PC-9 (cell line): ENCODE measurements at regions not wholly inside any gene's neighbourhood (a gene's known extent, or its start where the extent isn't known, plus 50 kb on each side); places are given as distances from the start of the nearest gene placed in this dataset.
A peak's percentile ranks its signal among the peaks of the same experiment; 100 is the strongest.
"Not testable (repeated sequence)": the region's sequence is repeated elsewhere in the genome, so short reads cannot be mapped to it uniquely, and the experiment has no call there.

ENCODE experiments used
- BruUV-seq: library from RNA; stranded (reverse); fragments of 400-500 nt; replicated peaks from 2 replicates; lab custom pipeline; 2021; lab: Mats Ljungman, UMichigan
- CTCF ChIA-PET: fragments of 300-600 bp; sonication (Branson Sonifier 250); formaldehyde crosslinking; loops from one replicate; lab custom pipeline; 2022; ENCODE audit warnings: antibody characterized with exemption; lab: Charles Lee
- POLR2A ChIA-PET: fragments of 300-600 bp; sonication (Branson Sonifier 250); formaldehyde crosslinking; loops from one replicate; lab custom pipeline; 2022; ENCODE audit warnings: antibody characterized with exemption; ENCODE audit not compliant: unreplicated experiment; lab: Charles Lee
- DNase-seq, 2 experiments: peaks; one replicate each; pipeline versions ENCODE4 v3.0.0 to v3.0.0-alpha.2; 2015 to 2022; ENCODE audit warnings: mixed read lengths in 1 of 2
- H2AFZ ChIP-seq: fragments of 200-600 bp; sonication (generic); 2 replicates; pipeline ENCODE4 v1.8.1; 2017; ENCODE audit warnings: antibody characterized with exemption
- H3F3A ChIP-seq: fragments of 200-600 bp; sonication (generic); 2 replicates; pipeline ENCODE4 v1.8.1; 2017; ENCODE audit warnings: antibody characterized with exemption, mild to moderate bottlenecking, low read depth; ENCODE audit not compliant: insufficient read depth
- H3K27ac ChIP-seq: fragments of 200-600 bp; sonication (generic); 2 replicates; pipeline ENCODE4 v1.6.1; 2016; ENCODE audit warnings: mixed run types
- H3K27me3 ChIP-seq: fragments of 200-600 bp; sonication (generic); 2 replicates; pipeline ENCODE4 v1.6.1; 2016; ENCODE audit warnings: low read depth, mixed run types; ENCODE audit not compliant: insufficient read depth
- H3K36me3 ChIP-seq: fragments of 200-600 bp; sonication (generic); 2 replicates; pipeline ENCODE4 v1.6.1; 2016; ENCODE audit warnings: low read depth, mixed run types
- H3K4me1 ChIP-seq: fragments of 200-600 bp; sonication (generic); replicated peaks from 2 replicates; pipeline ENCODE4 v1.6.1; 2016; ENCODE audit warnings: mixed run types; ENCODE audit not compliant: insufficient read depth
- H3K4me2 ChIP-seq: fragments of 200-600 bp; sonication (generic); 2 replicates; pipeline ENCODE4 v1.6.1; 2017; ENCODE audit warnings: mixed run types
- H3K4me3 ChIP-seq: fragments of 200-600 bp; sonication (generic); 2 replicates; pipeline ENCODE4 v1.6.1; 2016; ENCODE audit warnings: mixed run types
- H3K79me2 ChIP-seq: fragments of 200-600 bp; sonication (generic); 2 replicates; pipeline ENCODE4 v1.6.1; 2017; ENCODE audit warnings: low read depth, mixed run types
- H3K9me2 ChIP-seq: fragments of 200-600 bp; sonication (generic); 2 replicates; pipeline ENCODE4 v1.8.1; 2017; ENCODE audit warnings: mild to moderate bottlenecking; ENCODE audit not compliant: insufficient read depth
- H3K9me3 ChIP-seq: fragments of 200-600 bp; sonication (generic); 2 replicates; pipeline ENCODE4 v1.8.1; 2016; ENCODE audit warnings: low read depth; ENCODE audit not compliant: insufficient read depth
- H4K20me1 ChIP-seq: fragments of 200-600 bp; sonication (generic); 2 replicates; pipeline ENCODE4 v1.8.1; 2017; ENCODE audit not compliant: insufficient read depth
- CTCF ChIP-seq: fragments of 200-600 bp; sonication (generic); conservative IDR thresholded peaks from 2 replicates; pipeline ENCODE4 v1.6.1; 2017; ENCODE audit warnings: mixed run types, antibody characterized with exemption, mild to moderate bottlenecking, moderate library complexity
- EZH2 ChIP-seq: fragments of 200-600 bp; sonication (generic); IDR thresholded peaks from 2 replicates; pipeline ENCODE4 v1.8.0; 2017; ENCODE audit warnings: antibody characterized with exemption, low read depth
- intact Hi-C: fragments of 100-400 bp; cut with micrococcal nuclease; formaldehyde crosslinking; loops from one replicate; pipeline ENCODE4 v1.10.0; 2022; ENCODE audit not compliant: unreplicated experiment

- BruUV-seq: no TSS peak
- Histone ChIP-seq H3K36me3 (no peaks in the 10 kb centered on the region), H3F3A (no peaks in the 10 kb centered on the region), H3K79me2 (no peaks in the 10 kb centered on the region), H3K9me2 (no peaks in the 10 kb centered on the region; the same call in 1 of the 2 replicates), H3K4me2 (no peak overlapping the region), H2AFZ (no peak overlapping the region), H3K27me3 (no peaks in the 10 kb centered on the region), H3K4me1 (no peaks in the 10 kb centered on the region), H3K4me3 (no peak overlapping the region), H4K20me1 (no peaks in the 10 kb centered on the region), H3K27ac (no peak overlapping the region), H3K9me3 (no peaks in the 10 kb centered on the region)
- DNase-seq: no peak
- TF ChIP-seq EZH2 (no peak), CTCF (no peak)
- intact Hi-C loops: no loop called here
- ChIA-PET POLR2A (no interaction called here), CTCF (interaction anchor here (0.7 kb wide), 1 partner anchor 1593 kb away, joined by 3 read pairs; no protein-coding TSS in a partner anchor)
These were observed 496.6 kb upstream of the NAALADL2 start for GRCh38 chr3:174362556-174362955.

GRCh38 chr3:174363256-174363655 is 495.9 kb upstream of the NAALADL2 start:
- Histone ChIP-seq H3K4me3 (no peak overlapping the region), H3K9me2 (no peaks in the 10 kb centered on the region), H4K20me1 (no peaks in the 10 kb centered on the region), H3K4me2 (no peak overlapping the region), H3F3A (no peaks in the 10 kb centered on the region), H2AFZ (no peak overlapping the region), H3K27me3 (no peaks in the 10 kb centered on the region), H3K27ac (no peak overlapping the region), H3K9me3 (no peaks in the 10 kb centered on the region), H3K79me2 (no peaks in the 10 kb centered on the region), H3K4me1 (no peaks in the 10 kb centered on the region), H3K36me3 (no peaks in the 10 kb centered on the region)
- intact Hi-C loops: no loop called here
- no peak for DNase-seq
- no peak for TF ChIP-seq EZH2
- TF ChIP-seq CTCF: no peak
- ChIA-PET CTCF (interaction anchor here (0.6 kb wide), 1 partner anchor 78 kb away, joined by 4 read pairs; no protein-coding TSS in a partner anchor), POLR2A (no interaction called here)
- BruUV-seq: no TSS peak

GRCh38 chr3:174365796-174366195 is 493.3 kb upstream of the NAALADL2 start:
- Histone ChIP-seq H3K4me2 (no peak overlapping the region), H3K27ac (no peak overlapping the region), H3K9me2 (no peaks in the 10 kb centered on the region), H3F3A (no peaks in the 10 kb centered on the region), H3K4me1 (no peaks in the 10 kb centered on the region), H3K79me2 (no peaks in the 10 kb centered on the region), H2AFZ (peak overlapping the region; percentile 52; the same call in 1 of the 2 replicates), H3K9me3 (no peaks in the 10 kb centered on the region), H3K4me3 (no peak overlapping the region), H4K20me1 (no peaks in the 10 kb centered on the region), H3K36me3 (no peaks in the 10 kb centered on the region), H3K27me3 (no peaks in the 10 kb centered on the region)
- no TSS peak for BruUV-seq
- no peak for DNase-seq
- TF ChIP-seq CTCF (no peak), EZH2 (no peak)
- CTCF ChIA-PET: no interaction called here
- POLR2A ChIA-PET: no interaction called here
- intact Hi-C loops: no loop called here

GRCh38 chr3:174366904-174367303 is 492.2 kb upstream of the NAALADL2 start:
- H3F3A ChIP-seq, H4K20me1 ChIP-seq, H3K79me2 ChIP-seq, H3K9me2 ChIP-seq, H3K27me3 ChIP-seq, H3K4me1 ChIP-seq, intact Hi-C loops, H3K27ac ChIP-seq, H3K36me3 ChIP-seq, CTCF ChIA-PET, H3K4me2 ChIP-seq, DNase-seq, H3K4me3 ChIP-seq, BruUV-seq, H2AFZ ChIP-seq, H3K9me3 ChIP-seq: not testable (repeated sequence)
- POLR2A ChIA-PET: interaction anchor here (0.7 kb wide), 1 partner anchor 1866 kb away, joined by 5 read pairs; no protein-coding TSS in a partner anchor
